ENCODE measurements at regions not wholly inside any gene's neighbourhood (a gene's known extent, or its start where the extent isn't known, plus 50 kb on each side); places are given as distances from the start of the nearest gene placed in this dataset.

GRCh38 chr9:17863924-17864323 is 285.1 kb downstream of the SH3GL2 start:
- no peaks in the 10 kb centered on the region for H3K36me3 ChIP-seq (replicated peaks in 1 of 2; ENCODE audit: insufficient read depth in 1 of 2, low read depth in 2 of 2)
- ATAC-seq, result no peak

GRCh38 chr9:17864951-17865350 is 286.1 kb downstream of the SH3GL2 start:
- ATAC-seq, result no peak
- no peak overlapping the region for H3K27ac ChIP-seq
- TF ChIP-seq POLR2A (IDR thresholded peaks at IDR 0.05), result no peak
- TF ChIP-seq CTCF (IDR thresholded peaks at IDR 0.05), result no peak
- H3K36me3 ChIP-seq (replicated peaks in 1 of 2; ENCODE audit: insufficient read depth in 1 of 2, low read depth in 2 of 2), result no peaks in the 10 kb centered on the region
- no peaks in the 10 kb centered on the region for H3K27me3 ChIP-seq
- intact Hi-C loops (cut with DNase I), result no loop called here
- DNase-seq, result no peak
- WGBS, 2 donors, result 88 to 96% methylated on average over 1 of the region's 1 CpG
- no peak overlapping the region for H3K4me3 ChIP-seq
- H3K9me3 ChIP-seq, result no peaks in the 10 kb centered on the region
- H3K4me1 ChIP-seq, result no peaks in the 10 kb centered on the region

More at GRCh38 chr9:17863924-17864323, 285.1 kb downstream of the SH3GL2 start:
- no peak for DNase-seq
- Histone ChIP-seq H3K4me1 (no peaks in the 10 kb centered on the region), H3K27me3 (no peaks in the 10 kb centered on the region), H3K27ac (no peak overlapping the region), H3K4me3 (no peak overlapping the region), H3K9me3 (no peaks in the 10 kb centered on the region)
- intact Hi-C loops (cut with DNase I), result no loop called here
- no peak for TF ChIP-seq CTCF (IDR thresholded peaks at IDR 0.05)
- TF ChIP-seq POLR2A (IDR thresholded peaks at IDR 0.05), result no peak

GRCh38 chr9:17865881-17866280 is 287.0 kb downstream of the SH3GL2 start:
- intact Hi-C loops (cut with DNase I), result no loop called here
- Histone ChIP-seq H3K36me3 (replicated peaks in 1 of 2; ENCODE audit: insufficient read depth in 1 of 2, low read depth in 2 of 2) (no peaks in the 10 kb centered on the region), H3K27ac (no peak overlapping the region), H3K4me1 (no peaks in the 10 kb centered on the region), H3K9me3 (no peaks in the 10 kb centered on the region), H3K27me3 (no peaks in the 10 kb centered on the region), H3K4me3 (no peak overlapping the region)
- TF ChIP-seq CTCF (IDR thresholded peaks at IDR 0.05) (no peak), POLR2A (IDR thresholded peaks at IDR 0.05) (no peak)
- ATAC-seq (no peak), DNase-seq (no peak)
- WGBS, 2 donors, result 15 to 27% methylated on average over 1 of the region's 1 CpG

- intact Hi-C loops (cut with DNase I), result no loop called here
Observed at GRCh38 chr9:17870722-17871121, 291.9 kb downstream of the SH3GL2 start.

More at GRCh38 chr9:17870722-17871121, 291.9 kb downstream of the SH3GL2 start:
- no peak for TF ChIP-seq POLR2A (IDR thresholded peaks at IDR 0.05)
- TF ChIP-seq CTCF (IDR thresholded peaks at IDR 0.05), result no peak
- WGBS, 2 donors, result 69% methylated on average over 2 of the region's 2 CpGs
- Histone ChIP-seq H3K4me3 (no peak overlapping the region), H3K4me1 (no peaks in the 10 kb centered on the region), H3K27ac (no peak overlapping the region), H3K27me3 (no peaks in the 10 kb centered on the region), H3K9me3 (peaks cover 0 to 5% (median 0%) of the 10 kb centered on the region in 3 donors), H3K36me3 (replicated peaks in 1 of 2; ENCODE audit: insufficient read depth in 1 of 2, low read depth in 2 of 2) (no peaks in the 10 kb centered on the region)
- DNase-seq (no peak), ATAC-seq (no peak)
